ENCODE measurements at regions not wholly inside any gene's neighbourhood (a gene's known extent, or its start where the extent isn't known, plus 50 kb on each side); places are given as distances from the start of the nearest gene placed in this dataset.

DNA sequence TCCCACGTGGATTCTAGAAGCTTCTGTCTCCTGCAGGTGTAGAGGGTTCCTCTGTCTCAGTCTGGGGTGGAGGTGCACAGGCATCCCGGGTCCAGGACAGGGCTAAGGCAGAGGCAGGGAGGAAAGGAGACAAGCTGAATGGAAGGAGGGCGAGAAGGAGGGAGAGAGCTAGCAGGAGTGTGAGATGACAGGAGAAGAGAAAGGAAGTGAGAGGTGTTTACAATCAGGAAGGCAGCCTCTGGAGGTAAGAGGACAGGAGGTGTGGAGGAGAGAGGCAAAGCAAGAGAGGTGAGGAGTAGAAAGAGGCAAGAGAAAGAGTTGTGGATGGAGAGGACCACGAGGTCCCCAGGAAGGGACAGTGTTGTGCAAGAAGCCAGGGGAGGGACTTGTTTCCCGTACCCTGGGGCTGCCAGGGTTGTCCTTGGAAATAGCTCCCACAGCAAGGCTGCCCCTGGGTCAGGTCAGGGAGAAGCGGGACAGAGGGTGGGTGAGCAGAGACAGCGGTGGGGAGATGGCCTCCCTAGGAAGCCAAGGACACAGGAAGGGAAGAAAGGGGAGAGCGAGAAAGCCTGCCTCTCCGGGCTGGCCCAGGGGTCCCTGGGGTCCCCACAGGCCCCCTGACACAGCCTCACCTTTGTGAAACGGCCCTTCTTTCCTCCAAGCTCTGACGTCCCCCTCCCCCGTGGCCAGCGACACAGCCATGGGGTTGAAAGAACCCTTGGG is 136.9 kb downstream of the CYP26B1 start:
- POLR2A ChIA-PET, result no interaction called here
- CTCF ChIA-PET, result no interaction called here

DNA sequence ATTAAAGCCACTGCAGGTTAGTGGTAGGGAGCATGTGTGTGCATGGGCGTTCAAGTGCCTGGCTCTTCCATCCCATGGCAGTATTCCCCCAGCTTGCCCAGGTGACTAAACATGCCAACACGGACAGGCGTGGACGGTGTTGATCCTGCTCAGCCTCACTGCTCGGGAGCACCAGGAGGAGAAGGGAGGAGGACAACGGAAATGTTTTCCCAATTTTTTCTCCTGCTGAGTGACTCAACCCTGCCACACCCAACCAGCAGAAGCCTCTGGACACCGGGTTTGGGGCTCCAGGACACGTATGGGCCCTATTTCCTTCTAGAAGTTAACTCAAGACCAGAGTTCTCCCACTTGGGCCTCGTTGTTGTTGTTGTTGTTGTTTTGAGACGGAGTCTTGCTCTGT is 139.1 kb downstream of the CYP26B1 start:
- CTCF ChIA-PET, result no interaction called here
- DNase-seq (ENCODE audit: low read depth, low spot score), result no peak
- TF ChIP-seq, protein P1, sequence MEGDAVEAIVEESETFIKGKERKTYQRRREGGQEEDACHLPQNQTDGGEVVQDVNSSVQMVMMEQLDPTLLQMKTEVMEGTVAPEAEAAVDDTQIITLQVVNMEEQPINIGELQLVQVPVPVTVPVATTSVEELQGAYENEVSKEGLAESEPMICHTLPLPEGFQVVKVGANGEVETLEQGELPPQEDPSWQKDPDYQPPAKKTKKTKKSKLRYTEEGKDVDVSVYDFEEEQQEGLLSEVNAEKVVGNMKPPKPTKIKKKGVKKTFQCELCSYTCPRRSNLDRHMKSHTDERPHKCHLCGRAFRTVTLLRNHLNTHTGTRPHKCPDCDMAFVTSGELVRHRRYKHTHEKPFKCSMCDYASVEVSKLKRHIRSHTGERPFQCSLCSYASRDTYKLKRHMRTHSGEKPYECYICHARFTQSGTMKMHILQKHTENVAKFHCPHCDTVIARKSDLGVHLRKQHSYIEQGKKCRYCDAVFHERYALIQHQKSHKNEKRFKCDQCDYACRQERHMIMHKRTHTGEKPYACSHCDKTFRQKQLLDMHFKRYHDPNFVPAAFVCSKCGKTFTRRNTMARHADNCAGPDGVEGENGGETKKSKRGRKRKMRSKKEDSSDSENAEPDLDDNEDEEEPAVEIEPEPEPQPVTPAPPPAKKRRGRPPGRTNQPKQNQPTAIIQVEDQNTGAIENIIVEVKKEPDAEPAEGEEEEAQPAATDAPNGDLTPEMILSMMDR (IDR thresholded peaks at IDR 0.05; ENCODE audit: low read depth, low read length), result no peak
- H3K27ac ChIP-seq (ENCODE audit: low read depth, low read length), result no peak overlapping the region
- POLR2A ChIA-PET, result no interaction called here
- H3K4me3 ChIP-seq (ENCODE audit: low read depth, low read length), result no peak overlapping the region
- peaks cover 2% of the 10 kb centered on the region for H3K27me3 ChIP-seq (ENCODE audit: control insufficient read depth, insufficient read depth, low read length)
- no peaks in the 10 kb centered on the region for H3K9me3 ChIP-seq (ENCODE audit: control insufficient read depth, insufficient read depth, low read length)

More for the DNA sequence above, 136.9 kb downstream of the CYP26B1 start:
- Histone ChIP-seq H3K27me3 (ENCODE audit: control insufficient read depth, insufficient read depth, low read length) (peaks cover 2% of the 10 kb centered on the region), H3K27ac (ENCODE audit: low read depth, low read length) (no peak overlapping the region), H3K9me3 (ENCODE audit: control insufficient read depth, insufficient read depth, low read length) (no peaks in the 10 kb centered on the region), H3K4me3 (ENCODE audit: low read depth, low read length) (no peak overlapping the region)
- TF ChIP-seq, protein P1 (IDR thresholded peaks at IDR 0.05; ENCODE audit: low read depth, low read length), result no peak
- no peak for DNase-seq (ENCODE audit: low read depth, low spot score)

DNA sequence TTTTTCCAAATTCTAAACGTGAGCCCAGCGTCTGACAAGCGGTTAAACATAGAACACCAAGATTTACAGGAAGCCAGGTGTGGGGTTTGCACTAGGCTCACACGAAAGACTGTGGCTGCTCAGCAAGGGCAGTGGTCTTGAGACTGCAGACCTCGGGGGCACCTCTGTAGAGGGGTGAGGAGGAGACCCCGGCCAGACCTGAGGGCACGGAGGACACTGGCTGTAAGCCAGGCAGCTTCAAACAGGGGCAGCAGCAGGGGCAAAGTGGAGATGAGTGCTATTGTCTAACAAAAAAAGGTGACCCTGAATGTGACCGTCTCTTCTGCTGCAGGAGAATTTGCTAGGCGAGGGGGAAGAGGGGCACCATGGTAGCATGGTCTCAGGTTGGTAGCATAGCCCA is 140.3 kb downstream of the CYP26B1 start:
- Histone ChIP-seq H3K4me3 (ENCODE audit: low read depth, low read length) (no peak overlapping the region), H3K9me3 (ENCODE audit: control insufficient read depth, insufficient read depth, low read length) (no peaks in the 10 kb centered on the region), H3K27me3 (ENCODE audit: control insufficient read depth, insufficient read depth, low read length) (peaks cover 2% of the 10 kb centered on the region), H3K27ac (ENCODE audit: low read depth, low read length) (no peak overlapping the region)
- ChIA-PET CTCF (no interaction called here), POLR2A (no interaction called here)
- TF ChIP-seq, protein P1 (IDR thresholded peaks at IDR 0.05; ENCODE audit: low read depth, low read length), result no peak
- DNase-seq (ENCODE audit: low read depth, low spot score), result no peak

DNA sequence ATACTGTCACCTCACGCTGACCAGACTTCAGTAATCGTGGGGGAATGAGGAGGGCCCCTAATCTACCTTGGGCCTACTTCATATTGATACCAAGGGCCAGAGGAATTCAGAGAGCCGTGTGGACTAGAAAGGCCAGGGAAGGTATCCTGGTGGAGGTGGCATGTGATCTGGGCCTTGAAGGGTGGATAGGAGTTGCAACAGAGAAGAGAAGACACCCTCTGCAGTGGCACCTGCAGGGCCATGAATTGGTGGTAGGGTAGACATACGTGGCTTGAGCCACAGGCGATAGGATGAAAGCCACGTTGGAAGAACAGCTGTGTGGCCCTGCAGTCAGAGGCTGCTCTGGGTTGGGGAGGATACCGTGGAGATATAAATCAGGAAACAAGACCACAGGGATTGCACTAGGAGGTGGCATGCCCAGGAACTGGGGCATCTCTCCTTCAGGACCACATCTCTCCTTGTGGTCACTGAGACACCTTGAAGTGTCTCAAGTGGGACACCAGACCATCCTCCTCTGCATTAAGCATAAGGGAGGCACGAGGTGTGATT is 141.4 kb downstream of the CYP26B1 start:
- CTCF ChIA-PET, result no interaction called here

DNA sequence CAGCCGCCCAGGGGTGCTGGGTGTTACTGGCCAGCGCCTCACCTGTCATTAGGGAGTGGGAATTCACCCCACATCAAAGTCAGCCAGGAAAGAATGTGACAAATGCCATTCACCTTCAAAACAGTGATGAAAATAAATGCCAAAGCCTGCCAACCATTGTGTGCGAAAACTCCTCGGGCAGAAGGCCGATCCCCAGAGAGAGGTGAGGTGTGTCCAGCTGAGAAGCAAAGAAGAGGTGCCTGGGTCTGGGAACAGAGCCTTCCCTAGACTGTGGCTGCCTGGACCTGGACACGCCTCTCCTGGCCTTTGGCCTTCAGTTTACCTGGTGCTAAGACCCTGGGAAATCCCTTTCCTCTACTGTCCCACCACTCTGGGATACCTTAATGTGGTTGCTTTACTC is 142.7 kb downstream of the CYP26B1 start:
- H3K27ac ChIP-seq (ENCODE audit: low read depth, low read length), result no peak overlapping the region
- no peak overlapping the region for H3K4me3 ChIP-seq (ENCODE audit: low read depth, low read length)
- ChIA-PET POLR2A (no interaction called here), CTCF (no interaction called here)
- H3K9me3 ChIP-seq (ENCODE audit: control insufficient read depth, insufficient read depth, low read length), result no peaks in the 10 kb centered on the region
- no peak for DNase-seq (ENCODE audit: low read depth, low spot score)
- TF ChIP-seq, protein P1 (IDR thresholded peaks at IDR 0.05; ENCODE audit: low read depth, low read length), result no peak
- peaks cover 2% of the 10 kb centered on the region for H3K27me3 ChIP-seq (ENCODE audit: control insufficient read depth, insufficient read depth, low read length)

More for the DNA sequence above, 141.4 kb downstream of the CYP26B1 start:
- Histone ChIP-seq H3K27ac (ENCODE audit: low read depth, low read length) (no peak overlapping the region), H3K27me3 (ENCODE audit: control insufficient read depth, insufficient read depth, low read length) (peaks cover 2% of the 10 kb centered on the region), H3K4me3 (ENCODE audit: low read depth, low read length) (no peak overlapping the region), H3K9me3 (ENCODE audit: control insufficient read depth, insufficient read depth, low read length) (no peaks in the 10 kb centered on the region)
- TF ChIP-seq, protein P1 (IDR thresholded peaks at IDR 0.05; ENCODE audit: low read depth, low read length), result no peak
- POLR2A ChIA-PET, result no interaction called here
- no peak for DNase-seq (ENCODE audit: low read depth, low spot score)
